ENCODE measurements at regions not wholly inside any gene's neighbourhood (a gene's known extent, or its start where the extent isn't known, plus 50 kb on each side); places are given as distances from the start of the nearest gene placed in this dataset.

GRCh38 chr20:60224914-60225313 is 266.7 kb downstream of the CDH26 start (continued):
- TF ChIP-seq YY1 (IDR thresholded peaks at IDR 0.05; ENCODE audit: low read depth, low read length), result 0 out of 2 replicates have a peak, but pooled peaks have one; percentile 57
- TF ChIP-seq SIN3A (conservative IDR thresholded peaks at IDR 0.05 in 1 of 2, IDR thresholded peaks at IDR 0.05 in 1 of 2; ENCODE audit: low read depth in 1 of 2, low read length in 2 of 2), result no peak
- TF ChIP-seq CTCF (IDR thresholded peaks at IDR 0.05; ENCODE audit: control extremely low read depth in 1 of 3, insufficient read depth in 1 of 3, low read depth in 1 of 3, low read length in 3 of 3), result peak; percentile 42 to 66 (median 51); a peak in 3 of 4 replicates
- TF ChIP-seq RXRA (IDR thresholded peaks at IDR 0.05; ENCODE audit: insufficient read depth, low read depth, low read length), result no peak
- peak; percentile 54 to 64 for TF ChIP-seq RAD21 (IDR thresholded peaks at IDR 0.05 in 1 of 2, conservative IDR thresholded peaks at IDR 0.05 in 1 of 2; ENCODE audit: low read depth in 2 of 2, low read length in 2 of 2)
- TF ChIP-seq HDAC2 (IDR thresholded peaks at IDR 0.05; ENCODE audit: borderline replicate concordance in 1 of 2, low read depth in 2 of 2, low read length in 2 of 2), result no peak

All from H1 (cell line).